ENCODE measurements at regions not wholly inside any gene's neighbourhood (a gene's known extent, or its start where the extent isn't known, plus 50 kb on each side); places are given as distances from the start of the nearest gene placed in this dataset.
"Not testable (repeated sequence)": the region's sequence is repeated elsewhere in the genome, so short reads cannot be mapped to it uniquely, and the experiment has no call there.

- no peak for DNase-seq
Measured at GRCh38 chr21:15119486-15119885, 54.7 kb upstream of the NRIP1 start.

GRCh38 chr21:15121097-15121654 lies 56.4 kb upstream of the NRIP1 start:
- no peak for DNase-seq

- no peak for DNase-seq
Measured at GRCh38 chr21:15121655-15122120, 56.9 kb upstream of the NRIP1 start.

GRCh38 chr21:15122241-15122640 lies 57.4 kb upstream of the NRIP1 start:
- DNase-seq = no peak

- DNase-seq = no peak
Measured at GRCh38 chr21:15124731-15125130, 59.9 kb upstream of the NRIP1 start.

GRCh38 chr21:15126948-15127347 lies 62.1 kb upstream of the NRIP1 start:
- no peak for DNase-seq

- DNase-seq = no peak
Measured at GRCh38 chr21:15127437-15127836, 62.6 kb upstream of the NRIP1 start.

GRCh38 chr21:15128267-15128666 lies 63.5 kb upstream of the NRIP1 start:
- DNase-seq = no peak

GRCh38 chr21:15128714-15129113 lies 63.9 kb upstream of the NRIP1 start:
- not testable (repeated sequence) for DNase-seq

GRCh38 chr21:15130326-15130725 lies 65.5 kb upstream of the NRIP1 start:
- DNase-seq = no peak

GRCh38 chr21:15130751-15131150 lies 66.0 kb upstream of the NRIP1 start:
- DNase-seq = no peak

- DNase-seq = no peak
Measured at GRCh38 chr21:15132781-15133180, 68.0 kb upstream of the NRIP1 start.

GRCh38 chr21:15134701-15135470 lies 70.1 kb upstream of the NRIP1 start:
- DNase-seq = peak; percentile 25

- no peak for DNase-seq
Measured at GRCh38 chr21:15135867-15136629, 71.2 kb upstream of the NRIP1 start.

- DNase-seq = no peak
Measured at GRCh38 chr21:15138490-15138889, 73.7 kb upstream of the NRIP1 start.

GRCh38 chr21:15139898-15140297 lies 75.1 kb upstream of the NRIP1 start:
- no peak for DNase-seq

- DNase-seq = no peak
Measured at GRCh38 chr21:15140321-15141019, 75.7 kb upstream of the NRIP1 start.

GRCh38 chr21:15141261-15141970 lies 76.6 kb upstream of the NRIP1 start:
- DNase-seq = no peak

GRCh38 chr21:15144026-15144425 lies 79.2 kb upstream of the NRIP1 start:
- DNase-seq = no peak

GRCh38 chr21:15148437-15148836 lies 83.6 kb upstream of the NRIP1 start:
- DNase-seq = no peak

- no peak for DNase-seq
Measured at GRCh38 chr21:15149600-15150224, 84.9 kb upstream of the NRIP1 start.

Data from SIG-M5 (cell line).